GM21576 (cell line): ENCODE measurements at regions not wholly inside any gene's neighbourhood (a gene's known extent, or its start where the extent isn't known, plus 50 kb on each side); places are given as distances from the start of the nearest gene placed in this dataset.

Source experiments
- ATAC-seq: cut with Tn5 transposase; IDR thresholded peaks from one replicate; pipeline ENCODE4 v1.9.1; 2021; ENCODE audit warnings: mild to moderate bottlenecking, moderate library complexity; ENCODE audit not compliant: unreplicated experiment

DNA sequence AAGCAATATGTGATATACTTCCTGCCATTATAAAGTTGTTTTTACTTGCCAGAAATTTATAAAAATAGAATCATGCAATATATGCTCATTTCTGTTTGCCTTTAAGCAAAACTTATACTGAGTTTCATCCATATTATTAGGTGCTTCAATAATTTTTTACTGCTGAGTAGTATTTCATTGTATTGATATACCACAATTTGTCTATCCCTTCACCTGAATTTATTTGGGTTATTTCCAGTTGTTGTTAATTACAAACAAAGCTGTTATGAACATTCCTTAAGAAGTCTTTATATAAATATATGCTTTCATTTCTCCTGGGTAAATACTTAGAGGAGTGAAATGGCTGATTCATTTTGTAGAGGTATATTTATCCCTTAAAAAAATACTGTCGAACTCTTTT lies 864.1 kb downstream of the HACE1 start:
- ATAC-seq: no peak

DNA sequence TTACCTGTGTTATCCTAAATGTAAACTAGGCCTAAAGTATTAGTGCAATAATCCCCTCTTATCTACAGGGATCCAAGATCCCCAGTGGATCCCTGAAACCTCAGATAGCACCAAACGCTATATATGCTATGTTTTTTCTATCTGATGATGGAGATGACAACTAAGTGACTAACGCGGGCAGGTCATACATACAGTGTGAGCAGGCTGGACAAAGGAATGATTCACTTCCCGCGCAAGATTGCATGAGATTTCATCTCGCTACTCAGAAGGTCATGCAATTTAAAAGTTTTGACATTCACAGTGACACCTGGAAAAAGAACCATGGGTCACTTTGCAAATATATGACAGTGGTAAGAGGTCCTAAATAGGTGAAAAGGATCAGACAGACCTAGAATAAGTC lies 875.9 kb downstream of the HACE1 start:
- no peak for ATAC-seq

- ATAC-seq: no peak
Observed at GRCh38 chr6:103983011-103983410, 876.7 kb downstream of the HACE1 start.

- ATAC-seq: no peak
Observed at GRCh38 chr6:103982574-103982973, 877.1 kb downstream of the HACE1 start.

DNA sequence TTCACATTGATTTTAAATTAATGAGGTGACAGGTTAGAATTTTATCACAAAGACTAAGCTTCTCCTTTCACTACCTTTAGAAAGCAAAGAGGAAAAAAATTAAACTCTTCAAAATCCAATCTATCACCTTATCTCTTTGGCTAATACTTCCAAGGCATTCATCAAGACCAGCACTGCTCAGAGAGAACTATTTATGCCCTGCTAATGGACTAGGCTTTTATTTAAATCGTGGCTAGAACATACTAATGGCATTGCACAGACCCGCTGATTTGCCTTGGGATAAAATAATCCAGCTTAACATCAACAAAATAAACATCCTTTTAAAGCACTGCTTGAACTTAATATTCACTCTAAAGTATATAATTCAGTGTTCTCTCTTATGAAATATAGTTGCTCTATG lies 880.4 kb downstream of the HACE1 start:
- ATAC-seq: no peak

GRCh38 chr6:103937389-103937788 lies 922.3 kb downstream of the HACE1 start:
- ATAC-seq: no peak

GRCh38 chr6:103925317-103925716 lies 934.4 kb downstream of the HACE1 start:
- ATAC-seq: no peak

GRCh38 chr6:103910018-103910417 lies 949.7 kb downstream of the HACE1 start:
- ATAC-seq: no peak

DNA sequence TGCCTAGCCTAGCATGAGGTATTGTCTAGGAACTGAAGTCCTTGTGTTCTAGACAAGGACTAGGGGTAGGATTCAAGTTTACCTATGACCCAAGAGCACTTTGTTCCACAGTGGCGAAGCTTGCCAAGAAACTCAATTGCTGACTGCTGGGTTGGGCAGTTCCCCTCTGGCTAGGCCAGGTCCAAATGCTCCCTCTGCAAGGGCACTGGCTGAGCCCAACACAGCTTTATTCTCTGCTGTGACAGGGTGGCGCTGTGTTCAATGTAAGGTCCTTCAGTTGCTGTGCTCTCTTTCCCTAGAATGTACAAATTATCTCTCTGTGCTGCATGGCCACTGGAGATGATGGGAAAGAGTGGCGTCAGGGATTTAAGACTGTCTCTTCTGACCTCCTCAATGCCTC lies 950.8 kb downstream of the HACE1 start:
- no peak for ATAC-seq

DNA sequence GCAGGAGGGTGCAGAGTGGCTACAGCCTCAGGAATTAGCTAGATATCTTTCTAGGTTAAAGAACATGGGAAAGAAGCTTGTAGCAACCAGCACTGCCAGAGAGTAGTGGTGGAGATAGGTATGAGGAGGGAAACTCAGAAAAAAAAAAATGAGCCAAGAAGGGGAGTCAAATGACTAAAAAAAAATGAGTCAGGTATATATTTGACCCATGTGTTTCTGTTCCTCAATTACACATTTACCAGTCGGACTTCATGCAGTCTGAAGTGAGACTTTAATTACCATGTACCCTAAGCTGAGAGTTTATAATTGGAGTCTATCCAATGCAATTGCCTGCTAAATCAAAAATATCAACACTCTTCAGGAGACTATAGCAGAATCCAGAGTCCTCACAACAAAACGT lies 964.6 kb downstream of the HACE1 start:
- no peak for ATAC-seq

- no peak for ATAC-seq
Observed at GRCh38 chr6:103893141-103893581, 966.6 kb downstream of the HACE1 start.

DNA sequence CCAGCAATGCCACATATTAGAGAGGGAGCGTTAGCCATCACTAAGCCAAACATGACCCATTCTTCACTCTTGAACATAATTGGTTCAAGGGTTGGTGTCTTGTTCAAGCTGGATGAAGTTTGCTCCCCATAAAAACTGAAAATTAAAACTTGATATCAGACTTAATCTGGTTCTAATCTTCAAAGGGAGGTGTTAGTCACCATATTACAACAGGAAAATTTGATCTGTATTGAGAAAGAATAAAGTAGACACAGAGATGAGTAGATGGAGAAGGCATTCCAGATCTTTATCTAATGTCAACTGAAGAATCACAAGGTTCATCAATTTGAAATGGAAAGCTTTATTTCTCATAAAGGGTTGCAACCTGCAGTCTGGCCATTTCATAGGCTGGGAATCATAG lies 972.8 kb downstream of the HACE1 start:
- no peak for ATAC-seq

DNA sequence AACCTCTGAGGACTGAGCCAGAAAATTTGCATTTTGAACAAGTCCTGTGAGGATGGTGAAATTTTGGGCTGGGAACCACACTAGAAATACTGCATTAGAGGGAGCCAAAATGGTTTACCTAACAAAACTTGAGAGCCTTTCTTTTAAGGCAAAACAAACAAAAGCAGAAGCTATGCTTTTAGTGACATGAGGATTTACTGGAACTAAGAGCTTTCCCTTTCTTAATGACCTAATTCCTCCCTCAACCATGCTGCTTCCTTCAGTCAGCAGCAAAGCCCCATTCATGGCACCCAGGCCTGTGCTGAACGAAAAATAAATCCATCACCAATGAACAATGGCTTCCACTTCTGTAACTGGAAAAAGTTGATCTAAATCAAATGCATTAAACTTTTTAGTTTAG lies 974.3 kb downstream of the HACE1 start:
- ATAC-seq: no peak

GRCh38 chr6:103879800-103880199 lies 979.9 kb downstream of the HACE1 start:
- no peak for ATAC-seq

GRCh38 chr6:103875221-103875620 lies 984.5 kb downstream of the HACE1 start:
- ATAC-seq: no peak

DNA sequence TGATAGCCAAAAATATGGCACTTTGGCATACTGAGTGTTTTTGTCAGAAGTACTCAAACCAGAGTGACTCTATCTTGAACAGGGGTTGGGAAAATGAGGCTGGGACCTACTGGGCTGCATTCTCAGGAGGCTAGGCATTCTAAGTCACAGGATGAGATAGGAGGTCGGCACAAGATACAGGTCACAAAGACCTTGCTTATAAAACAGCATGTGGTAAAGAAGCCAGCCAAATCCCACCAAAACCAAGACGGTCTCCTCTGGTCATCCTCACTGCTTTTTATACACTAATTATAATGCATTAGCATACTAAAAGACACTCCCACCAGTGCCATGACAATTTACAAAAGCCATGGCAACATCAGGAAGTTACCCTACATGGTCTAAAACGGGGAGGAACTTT lies 985.1 kb downstream of the HACE1 start:
- no peak for ATAC-seq

- ATAC-seq: no peak
Observed at GRCh38 chr6:103872678-103873077, 987.0 kb downstream of the HACE1 start.

GRCh38 chr6:103872233-103872632 lies 987.5 kb downstream of the HACE1 start:
- no peak for ATAC-seq

GRCh38 chr6:103870970-103871369 lies 988.7 kb downstream of the HACE1 start:
- no peak for ATAC-seq

GRCh38 chr6:103862297-103862696 lies 997.4 kb downstream of the HACE1 start:
- ATAC-seq: no peak

DNA sequence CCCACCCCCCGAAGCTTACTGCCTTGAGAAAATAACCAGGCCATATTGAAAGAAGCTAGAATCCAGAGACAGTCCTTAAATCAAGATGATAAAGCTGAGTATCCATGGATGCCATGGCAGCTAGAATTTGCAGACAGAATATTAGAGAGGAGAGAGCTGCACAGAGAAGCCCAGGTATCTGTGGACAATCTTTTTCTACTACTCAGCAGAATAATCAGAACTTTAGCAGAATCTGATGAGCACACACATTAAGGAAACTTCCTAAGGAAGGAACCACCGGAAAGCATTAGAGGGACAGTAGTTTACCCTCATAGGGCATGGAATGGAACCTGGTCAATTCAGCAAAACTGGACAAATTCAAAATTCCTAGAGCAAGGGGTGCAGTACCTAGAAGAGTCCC lies 1001.7 kb downstream of the HACE1 start:
- no peak for ATAC-seq

- ATAC-seq: no peak
Observed at GRCh38 chr6:103855750-103856149, 1004.0 kb downstream of the HACE1 start.

DNA sequence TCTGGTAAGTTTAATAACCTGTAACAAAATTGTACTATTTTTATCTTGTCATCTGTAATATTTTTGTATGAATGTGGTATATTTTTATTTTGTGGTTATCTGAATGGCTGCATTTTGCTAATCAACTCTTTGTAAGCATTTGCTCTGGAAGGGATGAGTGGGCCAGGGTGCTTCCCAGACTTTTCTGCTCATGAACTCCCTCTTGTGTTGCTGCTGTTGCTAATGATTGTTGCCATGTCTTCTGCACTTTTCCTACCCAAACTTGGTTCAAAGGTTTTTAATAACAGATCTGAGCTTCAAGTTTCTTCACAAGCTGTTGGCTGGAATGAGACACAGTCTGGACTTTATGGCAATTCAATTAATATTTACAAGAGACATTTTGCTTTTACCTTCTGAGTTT lies 1005.7 kb downstream of the HACE1 start:
- no peak for ATAC-seq

DNA sequence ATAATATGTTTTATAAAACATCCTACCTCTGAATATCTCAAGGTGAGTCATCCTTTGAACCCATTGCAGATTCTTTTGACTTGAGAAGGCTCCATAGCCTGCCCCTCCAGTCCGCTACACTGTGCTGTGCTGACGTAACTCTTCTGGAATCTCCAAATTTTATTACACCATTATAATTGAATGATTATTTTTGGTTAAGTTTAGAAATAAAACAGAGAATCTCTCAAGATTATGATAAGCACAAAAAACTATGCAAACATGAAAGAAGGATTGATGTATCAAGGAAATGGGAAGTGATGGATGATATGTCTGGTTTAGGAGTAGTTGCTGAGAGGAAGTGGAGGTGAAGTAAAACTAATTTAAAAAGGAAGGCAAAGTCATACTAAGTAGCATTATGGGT lies 1021.3 kb downstream of the HACE1 start:
- ATAC-seq: no peak
